Activated CD4-positive, CD25-positive, alpha-beta regulatory T cell treated with anti-CD3 and anti-CD28 coated beads, Interleukin-2, amount 50 U/mL, for 24 hours (primary cell): ENCODE measurements at regions not wholly inside any gene's neighbourhood (a gene's known extent, or its start where the extent isn't known, plus 50 kb on each side); places are given as distances from the start of the nearest gene placed in this dataset.

Experiments
- ATAC-seq, 2 donors: fragments of 150-1000 bp; cut with Tn5 transposase; one replicate each; pipeline ENCODE4 v1.10.0; 2021; ENCODE audit warnings: mild to moderate bottlenecking in 1 of 2, moderate library complexity in 1 of 2

DNA sequence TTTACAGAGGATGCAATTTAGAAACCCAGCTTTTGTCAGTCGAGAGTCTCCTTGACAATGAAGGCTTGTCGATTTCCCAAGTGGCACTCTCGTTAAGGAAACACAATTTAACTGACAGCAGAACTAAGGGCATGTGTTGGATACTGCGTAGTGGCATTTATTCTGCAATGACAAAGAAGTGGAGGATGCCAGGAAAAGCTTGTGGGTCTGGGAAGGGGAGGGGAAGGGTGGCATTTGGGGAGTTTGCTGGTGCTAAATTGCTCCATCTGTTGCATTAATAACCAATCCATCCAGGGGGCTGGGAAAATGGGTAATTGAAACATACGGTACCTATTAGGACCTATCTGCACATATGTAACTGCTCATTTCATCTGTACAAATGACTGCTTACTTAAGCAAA lies 190.6 kb downstream of the NSG2 start:
- no peak for ATAC-seq

DNA sequence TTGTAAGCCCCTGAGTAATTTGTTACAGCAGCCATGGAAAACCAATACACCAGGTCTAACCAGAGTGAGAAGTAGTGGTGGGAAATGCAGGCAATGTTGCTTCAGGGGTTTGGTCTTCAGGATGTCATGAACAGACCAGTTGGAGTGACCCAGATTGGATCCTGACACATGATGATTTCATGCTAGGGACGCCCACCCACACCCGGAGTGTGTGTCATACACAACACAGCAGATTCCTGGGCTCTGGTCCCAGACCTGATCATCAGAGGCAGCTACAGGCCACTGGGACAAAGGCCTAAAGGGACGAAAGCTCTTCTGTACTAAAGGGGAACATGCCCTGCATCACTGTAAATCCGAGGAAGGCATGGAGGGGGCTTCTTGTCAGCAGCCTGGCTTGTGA lies 194.2 kb downstream of the NSG2 start:
- ATAC-seq: no peak

DNA sequence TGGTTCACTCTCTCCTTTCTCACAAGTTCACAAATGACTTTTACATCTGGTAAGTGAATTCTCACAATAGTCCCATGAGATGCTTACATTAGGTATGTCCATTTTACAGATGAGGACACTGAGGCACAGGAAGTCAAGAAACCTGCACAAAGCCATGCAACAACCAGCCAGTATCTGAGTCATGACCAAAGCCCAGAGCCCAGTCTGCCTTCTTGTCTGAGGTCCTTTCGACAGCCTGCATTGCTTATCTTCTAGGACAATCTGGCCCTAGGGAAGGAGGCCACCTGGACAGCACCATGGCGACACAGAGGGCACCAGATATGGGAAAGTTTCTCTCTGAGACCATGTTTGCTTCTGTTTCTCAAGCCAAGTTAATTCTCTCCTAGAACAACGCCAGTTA lies 197.1 kb downstream of the NSG2 start:
- ATAC-seq: no peak

DNA sequence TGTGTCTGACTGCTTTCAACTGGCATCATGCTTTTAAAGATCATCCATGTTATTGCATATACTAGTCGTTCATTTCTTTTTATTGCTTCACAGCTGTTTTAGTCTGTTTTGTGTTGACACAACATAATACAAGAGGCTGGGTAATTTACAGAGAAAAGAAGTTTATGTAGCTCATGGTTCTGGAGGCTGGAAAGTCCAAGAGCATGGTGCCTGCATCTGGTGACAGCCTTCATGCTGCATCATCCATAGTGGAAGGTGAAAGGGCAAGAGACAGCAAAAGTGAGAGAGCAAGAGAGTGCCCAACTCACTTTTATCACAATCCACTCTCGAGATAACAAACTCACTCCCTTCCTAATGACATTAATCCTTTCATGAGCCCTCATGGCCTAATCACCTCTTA lies 198.4 kb downstream of the NSG2 start:
- no peak for ATAC-seq

DNA sequence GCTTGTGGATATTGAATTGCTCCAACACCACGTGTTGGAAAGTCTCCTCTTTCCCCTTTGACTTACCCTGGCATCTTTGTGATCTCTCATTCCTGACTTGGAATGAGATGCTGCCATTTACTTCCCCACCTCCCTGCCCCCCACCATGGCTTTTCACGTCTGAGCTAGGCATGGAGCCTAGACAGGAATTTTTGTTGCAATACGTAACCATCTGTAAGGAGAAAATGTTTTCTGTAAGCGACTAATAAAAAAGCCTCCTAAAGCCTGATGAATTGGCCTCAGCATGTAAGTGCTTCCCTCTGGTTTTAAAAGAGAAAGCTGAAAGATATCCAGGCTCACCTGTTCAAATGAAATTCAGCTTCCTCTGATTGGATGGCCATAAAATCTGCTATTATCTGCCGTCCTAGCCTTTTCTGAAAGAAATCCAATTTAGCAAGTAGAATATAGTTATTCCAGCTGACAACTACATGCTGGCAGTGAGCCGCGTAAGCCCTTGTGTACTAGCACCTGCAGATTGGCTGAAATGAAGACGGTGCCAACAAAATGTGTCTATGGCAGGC lies 200.1 kb downstream of the NSG2 start:
- no peak for ATAC-seq

DNA sequence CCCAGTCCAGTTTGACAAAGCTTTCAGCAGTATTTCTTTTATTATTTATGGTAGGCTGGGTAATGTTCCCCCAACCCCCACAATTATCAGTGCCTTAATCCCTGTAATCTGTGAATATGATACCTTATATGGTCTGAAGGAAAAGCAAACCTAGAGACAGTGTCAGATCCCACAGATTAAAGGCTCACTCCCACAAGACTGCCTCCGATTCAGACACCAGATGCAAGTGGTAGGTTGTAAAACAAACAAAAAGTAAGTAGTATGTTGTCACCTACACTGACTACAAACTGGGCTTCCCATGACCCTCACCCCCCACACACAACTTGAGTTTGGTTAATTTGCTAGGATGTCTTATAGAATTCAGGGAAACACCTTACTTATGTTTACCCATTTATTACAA lies 201.2 kb downstream of the NSG2 start:
- no peak for ATAC-seq

DNA sequence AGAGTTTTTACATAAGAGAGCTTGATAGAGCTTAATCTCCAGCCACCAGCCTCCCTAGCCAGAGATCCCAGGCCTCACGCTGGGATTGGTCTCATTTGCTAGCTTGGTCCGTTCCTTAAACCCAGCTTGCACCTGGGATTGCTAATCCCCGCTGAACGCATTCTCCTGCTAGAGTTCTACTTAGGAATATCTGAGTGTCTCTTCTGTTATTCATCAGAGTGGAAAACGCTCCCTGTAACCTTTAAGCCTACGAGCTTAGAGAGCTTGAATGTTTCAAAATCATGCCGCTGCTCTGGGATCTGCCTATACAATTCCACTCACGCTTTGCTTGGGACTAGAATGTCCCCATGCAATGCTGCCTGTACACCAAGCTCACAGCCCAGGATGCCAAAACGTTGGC lies 201.8 kb downstream of the NSG2 start:
- ATAC-seq: no peak

DNA sequence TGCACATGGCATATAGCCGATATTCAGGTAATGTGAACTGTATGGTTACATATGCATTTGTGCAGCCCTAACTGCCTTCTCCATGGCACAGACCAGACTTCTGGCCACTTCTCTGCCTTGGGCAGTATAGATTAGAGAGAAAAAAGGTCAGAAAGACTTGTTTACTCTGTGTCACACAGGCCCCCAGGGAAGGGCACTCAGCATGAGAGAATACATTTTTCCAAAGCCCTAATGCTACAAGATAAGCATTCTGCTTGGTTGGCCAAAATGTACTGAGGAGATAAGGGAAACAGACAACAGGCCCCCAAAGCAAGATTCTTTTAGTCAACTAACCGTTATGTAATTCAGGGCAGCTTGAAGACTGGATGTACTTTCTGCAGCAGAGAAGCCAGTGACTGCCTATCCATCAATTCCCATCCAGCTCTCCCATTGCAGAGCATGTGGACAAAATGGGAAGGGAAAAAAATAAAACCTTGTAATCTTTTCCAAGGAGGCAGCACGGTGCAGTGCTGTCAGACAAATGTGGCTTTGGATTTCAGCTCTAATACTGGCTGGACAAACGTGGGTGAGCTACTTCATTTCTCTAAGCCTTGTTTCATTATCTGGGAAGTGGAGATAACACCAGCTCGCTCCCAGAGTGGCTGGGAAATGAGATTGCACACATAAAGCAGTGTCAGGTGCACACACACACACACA lies 205.9 kb downstream of the NSG2 start:
- no peak for ATAC-seq

DNA sequence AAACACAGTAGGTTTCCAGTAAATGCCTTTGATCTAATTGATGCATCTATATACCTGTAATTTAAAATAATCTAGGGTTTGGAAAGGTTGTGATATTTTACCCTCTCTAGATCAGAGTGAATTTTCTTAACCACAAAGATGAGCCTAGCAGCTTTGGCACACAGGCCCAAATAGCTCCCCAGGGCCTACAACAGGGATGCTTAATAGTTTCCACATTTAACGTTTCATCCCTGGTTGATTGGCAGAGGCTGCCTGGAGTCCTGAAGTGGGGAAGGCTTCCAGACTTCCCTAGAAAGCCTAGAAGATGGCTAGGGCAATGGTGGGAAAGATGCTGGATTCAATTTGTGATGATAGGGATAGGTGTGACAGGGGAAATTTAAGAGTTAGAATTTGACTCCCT lies 206.6 kb downstream of the NSG2 start:
- no peak for ATAC-seq

DNA sequence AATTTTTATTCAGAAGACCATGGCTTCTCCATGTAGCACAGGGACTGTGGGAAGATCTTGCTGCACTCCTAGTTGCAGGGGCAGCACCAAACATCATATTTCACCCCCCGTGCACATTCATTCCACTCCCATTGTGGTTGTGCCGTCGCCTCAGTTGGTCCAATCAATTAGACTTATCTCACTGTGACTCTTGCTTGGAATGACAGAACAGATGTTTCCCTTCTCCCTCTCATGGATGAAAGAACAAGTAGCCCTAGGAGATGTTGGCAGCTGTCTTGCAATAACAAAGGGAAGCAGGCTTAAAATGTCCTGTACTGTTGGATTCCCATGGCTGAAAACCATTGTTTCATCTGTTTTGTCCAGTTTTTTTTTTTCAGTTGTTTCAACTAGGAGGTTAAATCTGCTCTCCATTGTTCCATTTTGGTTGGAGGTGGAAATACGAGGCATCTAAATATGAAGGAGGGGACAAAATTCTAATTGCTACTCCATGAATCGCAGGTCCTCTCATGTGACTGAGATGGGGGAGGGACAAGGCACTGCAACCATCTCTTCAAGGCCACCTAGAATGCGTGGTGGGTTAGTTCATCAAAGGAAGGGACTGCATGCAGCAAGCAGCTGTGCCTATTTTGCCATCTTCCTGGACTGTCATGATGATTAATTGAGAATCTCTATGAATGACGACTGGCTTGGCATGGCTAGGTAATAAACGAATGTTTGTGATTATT lies 214.4 kb downstream of the NSG2 start:
- ATAC-seq: no peak

DNA sequence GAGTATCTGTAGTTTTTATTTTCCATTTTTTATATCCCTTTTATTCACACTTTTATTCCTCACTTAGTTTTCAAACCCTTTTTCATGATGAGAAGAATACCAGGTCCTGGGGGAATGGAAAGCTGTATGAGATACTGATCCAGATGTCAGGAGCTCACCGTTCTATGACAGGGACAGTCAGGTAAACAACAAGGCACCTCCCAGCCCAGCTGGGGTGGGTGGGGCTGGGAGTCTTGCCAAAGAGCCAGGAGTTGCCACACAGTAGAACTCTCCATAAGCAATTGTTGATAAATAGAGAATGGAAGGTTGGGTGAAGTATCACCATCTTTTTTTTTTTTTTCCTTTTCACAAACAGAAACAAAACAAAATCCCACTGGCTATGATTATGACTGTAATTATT lies 225.8 kb downstream of the NSG2 start:
- no peak for ATAC-seq

DNA sequence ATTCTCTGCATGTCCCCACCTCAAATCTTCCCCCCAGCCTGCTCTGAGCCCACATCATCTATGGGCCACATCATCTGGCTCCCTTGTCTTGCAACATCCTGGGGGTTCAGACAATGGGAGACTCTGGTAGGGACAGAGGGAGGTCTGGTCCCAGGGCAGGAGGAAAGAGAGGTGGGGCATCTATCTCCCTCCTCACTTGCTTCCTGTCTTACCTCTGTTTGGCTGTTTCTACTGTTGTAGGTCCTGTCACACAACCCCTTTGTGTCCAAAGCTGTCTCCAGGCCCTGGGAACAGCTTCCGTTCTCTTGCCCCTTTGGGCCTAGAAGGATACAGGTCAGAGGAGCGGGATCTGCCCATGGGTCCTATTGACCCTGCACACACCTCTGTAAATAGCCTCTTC lies 227.2 kb downstream of the NSG2 start:
- no peak for ATAC-seq

DNA sequence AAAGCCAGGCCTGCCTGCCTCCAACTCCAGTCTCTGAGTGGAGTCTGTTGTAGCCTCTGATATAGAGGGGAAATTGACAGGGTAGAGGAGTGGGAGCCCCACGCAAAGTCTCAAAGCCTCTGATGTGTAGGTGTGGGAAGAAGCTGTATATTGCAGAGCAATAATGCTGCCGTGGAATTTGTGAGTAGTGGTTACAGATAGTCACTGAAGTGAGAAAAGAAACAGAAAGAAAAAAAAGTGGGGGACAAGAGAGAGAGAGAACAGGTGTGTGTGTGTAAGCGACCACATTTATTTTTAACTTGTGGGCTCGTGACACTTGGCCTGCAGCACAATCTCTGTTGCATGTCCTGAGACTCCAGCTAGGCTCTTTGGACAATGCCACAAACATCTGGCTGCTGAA lies 227.8 kb downstream of the NSG2 start:
- ATAC-seq: no peak

DNA sequence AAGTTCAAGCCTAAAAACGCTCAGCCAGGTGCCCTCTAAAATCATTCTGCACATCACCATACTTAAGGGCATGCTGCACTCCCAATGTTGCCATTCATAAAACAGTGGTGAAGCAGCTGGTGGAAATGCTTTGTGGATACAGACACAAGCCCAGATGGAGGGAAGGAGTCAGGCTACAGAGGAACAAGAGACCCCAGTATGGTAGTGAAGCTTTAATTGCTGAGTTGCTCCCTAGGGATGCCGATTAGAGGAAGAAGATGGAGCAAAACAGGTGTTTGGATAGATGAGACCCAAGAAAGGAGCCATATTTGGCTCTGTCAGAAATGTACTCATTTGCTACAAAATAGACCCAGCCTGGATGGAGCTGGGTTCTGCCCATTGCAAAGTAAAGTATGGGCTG lies 230.5 kb downstream of the NSG2 start:
- no peak for ATAC-seq

DNA sequence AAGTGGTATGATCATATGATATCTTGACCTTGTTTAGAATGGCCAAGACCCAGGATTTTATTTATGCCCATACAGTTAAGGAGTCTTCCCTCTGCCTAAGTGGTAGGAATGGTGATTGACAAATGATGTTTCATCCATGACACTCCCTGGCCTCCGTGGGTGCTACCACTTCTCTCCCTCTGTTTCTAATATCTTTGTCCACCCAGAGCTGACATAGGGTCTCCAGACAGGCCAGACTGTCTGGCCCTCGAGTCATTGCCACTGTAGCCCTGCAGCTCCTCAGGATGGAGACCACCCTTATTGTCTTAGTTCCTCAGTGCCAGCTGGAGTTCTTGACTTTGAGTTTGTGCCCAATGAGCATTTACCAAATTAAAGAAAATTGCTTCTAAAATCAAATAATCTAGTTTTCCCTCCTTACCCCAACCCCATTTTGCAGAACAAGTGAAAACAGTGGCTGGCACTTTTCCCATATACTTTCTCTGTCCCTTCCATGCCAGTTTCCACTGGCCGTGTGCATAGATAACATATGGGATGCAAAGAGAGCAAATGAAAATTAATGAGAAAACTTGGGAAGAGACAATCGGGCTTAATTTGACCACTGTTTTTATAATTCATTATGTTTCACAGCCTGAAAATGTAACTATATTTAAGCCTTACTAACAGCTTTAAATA lies 235.7 kb downstream of the NSG2 start:
- no peak for ATAC-seq

DNA sequence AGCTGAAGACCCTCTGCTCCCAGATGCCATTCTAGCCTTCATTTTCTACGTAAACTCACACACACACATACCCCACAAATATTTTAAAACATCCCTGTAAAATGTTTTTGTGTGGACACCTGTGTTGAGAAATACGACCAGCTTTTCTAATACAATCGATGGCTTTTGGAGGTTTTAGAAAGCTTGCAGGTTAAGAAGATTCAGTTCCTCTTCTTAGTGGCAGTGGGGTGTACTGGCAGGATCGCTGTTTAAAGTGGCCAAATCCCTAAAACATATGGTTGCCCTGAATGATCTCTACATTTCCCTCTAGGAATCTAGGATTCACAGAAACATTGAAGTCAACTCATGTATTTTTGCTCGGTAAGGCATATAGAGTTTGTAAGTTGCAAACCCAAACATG lies 236.3 kb downstream of the NSG2 start:
- ATAC-seq: no peak

DNA sequence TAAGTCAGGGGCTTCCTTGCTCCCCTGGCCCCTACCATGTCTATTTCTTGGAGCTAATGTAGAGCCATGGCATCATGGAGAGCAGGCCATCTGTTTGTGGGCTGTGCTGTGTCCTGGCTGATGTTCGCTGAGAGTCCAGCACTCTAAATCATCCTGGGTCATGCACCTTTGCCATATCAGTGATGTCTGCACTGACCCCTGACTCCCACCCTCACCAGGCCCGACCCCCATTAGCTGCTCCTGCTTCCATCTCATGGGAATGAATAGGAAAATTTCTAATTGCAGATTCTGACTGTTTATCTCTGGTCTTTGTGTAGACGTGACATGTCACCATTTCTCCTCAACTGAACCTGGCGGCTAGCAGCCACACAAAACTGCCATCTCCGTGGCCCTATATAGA lies 236.9 kb downstream of the NSG2 start:
- no peak for ATAC-seq

DNA sequence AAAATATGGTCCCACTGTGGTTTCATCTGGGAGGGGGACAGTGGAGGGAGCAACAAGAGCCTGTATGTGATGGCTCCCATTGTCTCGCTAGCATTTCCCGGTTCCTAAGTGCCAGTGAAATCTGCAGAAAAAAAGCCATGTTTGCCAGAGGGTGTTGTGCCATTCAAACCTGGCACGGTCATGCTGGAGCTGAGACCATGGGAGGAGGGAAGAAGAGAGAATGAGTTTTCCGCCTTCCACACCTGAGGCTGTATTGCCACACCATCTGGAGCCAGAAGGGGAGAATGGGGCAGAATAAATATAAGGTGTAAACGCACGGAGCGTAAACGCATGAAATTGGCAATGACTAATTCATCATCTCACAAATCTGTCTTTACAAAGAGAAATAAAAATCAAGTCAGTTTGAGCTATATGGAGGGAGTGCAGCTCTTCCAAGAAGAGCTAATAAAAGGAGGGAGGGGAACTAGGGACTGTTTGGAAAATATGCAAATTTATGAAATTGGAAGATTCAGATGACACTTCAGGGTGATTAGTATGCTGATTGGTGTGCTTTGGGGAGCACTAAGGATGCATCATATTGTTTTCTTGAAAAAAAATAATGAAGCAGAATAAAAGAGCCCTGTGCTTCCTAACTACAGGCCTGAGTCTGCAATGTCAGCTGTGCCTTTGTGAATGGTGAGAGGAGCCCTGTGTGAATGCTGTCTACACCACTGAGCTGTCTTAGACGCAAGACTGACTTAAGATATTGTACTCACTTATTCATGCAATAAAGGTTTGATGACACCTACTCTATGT lies 237.9 kb downstream of the NSG2 start:
- no peak for ATAC-seq

DNA sequence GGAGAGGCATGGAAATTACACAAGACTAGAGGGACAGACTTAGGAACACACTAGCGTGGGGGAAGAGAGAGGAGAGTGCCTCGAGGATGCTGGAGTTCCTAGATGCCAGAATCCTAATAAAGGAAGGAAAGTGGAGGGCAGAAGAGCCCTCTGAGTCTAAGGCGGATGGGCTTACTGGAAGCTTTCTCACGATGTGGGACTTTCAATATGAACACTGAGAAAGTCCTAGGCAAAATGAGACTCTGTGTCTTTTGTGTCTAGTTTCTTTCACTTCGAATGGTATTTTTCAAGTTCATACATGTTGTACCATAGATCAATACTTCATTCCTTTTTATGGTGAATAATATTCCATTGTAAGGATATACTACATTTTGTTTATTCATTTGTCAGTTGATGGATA lies 239.4 kb downstream of the NSG2 start:
- no peak for ATAC-seq

DNA sequence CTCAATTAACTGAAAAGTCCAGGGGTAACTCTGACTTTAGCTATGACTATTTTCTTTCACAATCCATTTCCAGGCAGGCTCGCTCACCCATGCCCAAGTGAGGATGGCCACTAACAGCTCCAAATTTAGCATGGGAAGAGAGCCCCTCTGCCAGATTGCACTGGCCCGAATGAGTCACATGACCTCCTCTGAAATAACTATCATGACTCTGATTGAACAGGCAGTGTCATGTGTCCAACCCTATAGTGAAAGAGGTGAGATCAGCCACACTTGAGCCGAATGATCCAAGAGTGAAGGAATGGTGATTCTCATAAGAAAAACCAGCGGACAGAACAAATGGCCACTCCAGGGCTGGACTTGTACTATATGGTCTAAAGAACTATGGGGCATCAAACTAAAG lies 242.3 kb downstream of the NSG2 start:
- no peak for ATAC-seq

DNA sequence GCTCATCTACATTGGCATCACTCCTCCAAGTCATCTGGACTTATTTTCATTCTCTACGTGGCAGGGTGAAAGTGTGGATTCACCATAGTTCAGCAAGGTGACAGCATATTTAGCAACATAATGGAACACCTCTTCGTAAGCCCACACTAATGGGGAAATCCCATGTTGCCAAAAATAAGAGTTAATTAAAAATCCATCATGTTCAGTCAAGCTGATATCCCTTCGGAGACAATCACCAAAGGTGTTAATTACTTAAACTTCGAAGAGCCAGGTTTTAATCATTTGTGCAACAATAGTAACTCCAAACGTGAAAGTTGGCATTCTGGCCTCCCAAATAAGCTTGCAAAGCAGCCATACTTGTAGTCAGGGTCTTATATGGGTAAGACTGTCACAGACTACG lies 242.9 kb downstream of the NSG2 start:
- ATAC-seq: no peak

DNA sequence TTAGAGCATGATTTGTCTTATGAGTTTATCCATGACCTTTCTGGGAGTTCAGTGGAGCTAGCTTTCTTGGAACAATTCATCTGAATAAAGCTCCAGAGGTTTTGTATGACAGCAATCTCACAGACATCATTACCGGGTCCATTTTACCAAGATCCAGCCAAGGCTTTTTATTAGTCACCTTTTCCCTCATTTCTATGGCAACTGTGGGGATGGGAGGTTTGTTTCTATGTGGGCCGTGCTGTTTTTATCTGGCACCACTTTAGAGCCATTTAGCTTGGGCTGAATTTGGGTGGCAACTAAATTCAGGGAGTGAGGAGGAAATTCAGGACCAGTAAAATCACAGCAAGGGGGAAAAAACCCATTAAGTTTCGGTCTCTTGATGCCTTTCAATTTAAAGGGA lies 245.7 kb downstream of the NSG2 start:
- no peak for ATAC-seq

DNA sequence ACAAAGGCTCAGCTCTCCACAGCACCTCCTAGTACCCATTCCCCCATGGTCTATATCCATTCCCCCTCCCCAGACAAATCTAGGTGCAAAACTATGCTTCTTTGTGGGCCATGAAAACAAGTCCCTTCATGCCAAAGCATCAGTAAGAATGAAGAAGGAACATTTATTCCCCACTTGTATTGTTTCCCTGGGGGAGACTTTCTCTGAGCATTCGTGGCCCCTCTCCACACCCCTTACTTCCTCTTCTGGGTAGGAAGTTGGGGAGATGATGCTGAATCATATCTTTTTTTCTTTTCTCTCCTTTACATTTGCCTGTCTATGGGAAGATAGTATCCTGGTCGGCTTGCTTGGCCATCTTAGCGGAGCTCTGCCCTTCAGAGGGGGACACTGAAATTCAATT lies 246.8 kb downstream of the NSG2 start:
- ATAC-seq: no peak
